ENCODE measurements at regions not wholly inside any gene's neighbourhood (a gene's known extent, or its start where the extent isn't known, plus 50 kb on each side); places are given as distances from the start of the nearest gene placed in this dataset.
"Not testable (repeated sequence)": the region's sequence is repeated elsewhere in the genome, so short reads cannot be mapped to it uniquely, and the experiment has no call there.

DNA sequence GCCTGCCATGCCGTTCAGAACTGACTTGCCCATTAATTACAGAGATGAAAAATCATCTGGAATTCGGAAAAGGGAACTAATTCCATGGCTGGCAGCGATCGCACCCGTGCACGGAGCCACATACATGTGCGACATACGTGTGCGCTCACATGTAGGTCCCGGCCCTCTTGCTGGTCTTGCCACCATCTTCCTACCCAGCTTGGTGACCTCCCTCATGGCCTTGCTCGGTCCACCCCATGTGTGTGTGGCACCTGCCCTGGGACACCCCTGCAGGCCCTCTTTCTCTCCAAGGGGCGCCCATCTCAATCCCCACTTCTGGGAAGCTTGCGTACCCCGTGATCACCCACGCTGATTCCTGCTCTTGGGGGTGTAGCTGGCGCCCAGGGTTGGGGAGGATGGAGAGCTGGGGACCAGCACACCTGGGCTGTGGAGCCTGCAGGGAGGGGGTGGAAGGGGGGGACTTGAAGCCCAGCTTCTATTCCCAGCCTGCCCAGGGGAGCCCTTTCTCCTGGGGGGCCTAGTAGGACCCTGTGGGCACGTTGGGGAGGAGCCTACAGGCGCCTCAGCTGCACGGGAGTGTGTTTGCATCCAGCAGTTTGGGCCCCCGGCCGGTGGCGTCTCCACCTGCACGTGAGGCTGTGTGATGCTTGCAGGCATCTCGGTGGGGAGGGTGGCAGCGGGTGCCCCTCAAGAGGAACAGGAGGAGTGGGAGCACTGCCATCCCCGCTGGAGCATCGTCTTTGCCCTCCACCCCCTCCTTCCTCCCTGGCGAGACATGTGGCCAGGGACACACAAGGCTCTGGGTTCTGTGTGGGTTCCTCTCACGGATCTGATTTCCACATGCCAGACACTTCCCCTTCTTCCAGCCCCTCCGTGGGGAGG lies 112.6 kb downstream of the CRLF3 start:
- not testable (repeated sequence) for DNase-seq

- not testable (repeated sequence) for DNase-seq
These were observed 113.3 kb downstream of the CRLF3 start for GRCh38 chr17:30711176-30711575.

DNA sequence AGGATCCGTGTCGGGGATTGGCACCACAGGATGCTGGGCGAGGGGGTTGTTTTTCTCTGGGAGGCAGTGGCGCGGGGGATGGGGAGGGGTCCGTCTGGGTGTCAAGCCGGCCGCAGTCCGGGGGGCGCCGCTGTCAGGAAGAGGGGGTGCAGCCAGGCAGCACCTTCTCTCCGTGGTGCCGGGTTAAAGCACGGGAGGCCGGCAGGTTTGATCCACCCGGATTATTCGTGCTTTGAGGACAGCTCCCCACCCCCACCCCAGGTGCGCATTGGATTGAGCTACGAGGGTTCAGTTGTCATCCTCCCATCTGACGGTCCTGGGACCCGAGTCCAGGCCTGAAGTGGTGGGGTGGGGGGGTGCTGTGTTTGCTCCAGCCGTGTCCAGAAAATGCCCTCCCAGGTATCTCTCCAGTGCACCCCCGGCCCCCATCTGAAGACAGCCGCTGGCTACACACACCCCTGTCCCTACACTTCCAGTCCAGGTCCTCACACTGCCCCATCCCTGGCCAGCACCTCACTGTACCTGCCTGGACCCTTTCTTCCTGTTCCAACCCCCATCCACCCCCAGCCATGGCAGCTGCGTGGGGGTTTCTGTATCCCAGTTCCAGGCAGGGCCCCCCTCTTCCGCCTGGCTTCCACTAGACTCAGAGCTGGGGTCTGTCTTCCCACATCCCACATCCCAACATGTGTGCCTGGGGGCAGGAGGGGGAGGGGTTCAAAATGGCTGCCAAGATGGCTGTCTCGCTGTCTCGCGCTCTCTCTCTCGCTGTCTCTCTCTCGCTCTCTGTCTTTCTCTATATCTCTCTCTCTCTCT lies 114.0 kb downstream of the CRLF3 start:
- peak; percentile 7 for DNase-seq

- peak; percentile 20 for DNase-seq
These were observed 114.8 kb downstream of the CRLF3 start for GRCh38 chr17:30709561-30710275.

DNA sequence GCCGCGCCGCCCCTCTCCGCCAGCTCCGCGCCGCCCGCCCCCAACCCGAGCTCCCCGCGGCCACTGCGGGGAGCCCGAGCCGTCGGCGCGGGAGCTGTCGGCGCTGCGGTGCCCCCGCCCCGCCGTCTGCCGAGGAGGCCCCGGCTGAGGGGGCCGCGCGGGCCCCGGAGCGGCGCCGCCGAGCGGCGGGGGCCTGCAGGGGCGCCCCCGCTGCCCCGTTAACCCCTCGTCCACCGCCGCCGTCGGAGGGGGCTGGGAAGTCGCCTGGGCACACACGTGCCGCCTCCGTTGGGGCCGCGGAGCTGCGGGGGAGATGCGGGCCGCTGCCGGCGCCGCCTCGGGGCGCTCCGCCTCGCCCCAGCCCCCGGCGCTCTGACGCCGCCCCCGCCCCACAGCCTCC lies 115.4 kb downstream of the CRLF3 start:
- DNase-seq = not testable (repeated sequence)

DNA sequence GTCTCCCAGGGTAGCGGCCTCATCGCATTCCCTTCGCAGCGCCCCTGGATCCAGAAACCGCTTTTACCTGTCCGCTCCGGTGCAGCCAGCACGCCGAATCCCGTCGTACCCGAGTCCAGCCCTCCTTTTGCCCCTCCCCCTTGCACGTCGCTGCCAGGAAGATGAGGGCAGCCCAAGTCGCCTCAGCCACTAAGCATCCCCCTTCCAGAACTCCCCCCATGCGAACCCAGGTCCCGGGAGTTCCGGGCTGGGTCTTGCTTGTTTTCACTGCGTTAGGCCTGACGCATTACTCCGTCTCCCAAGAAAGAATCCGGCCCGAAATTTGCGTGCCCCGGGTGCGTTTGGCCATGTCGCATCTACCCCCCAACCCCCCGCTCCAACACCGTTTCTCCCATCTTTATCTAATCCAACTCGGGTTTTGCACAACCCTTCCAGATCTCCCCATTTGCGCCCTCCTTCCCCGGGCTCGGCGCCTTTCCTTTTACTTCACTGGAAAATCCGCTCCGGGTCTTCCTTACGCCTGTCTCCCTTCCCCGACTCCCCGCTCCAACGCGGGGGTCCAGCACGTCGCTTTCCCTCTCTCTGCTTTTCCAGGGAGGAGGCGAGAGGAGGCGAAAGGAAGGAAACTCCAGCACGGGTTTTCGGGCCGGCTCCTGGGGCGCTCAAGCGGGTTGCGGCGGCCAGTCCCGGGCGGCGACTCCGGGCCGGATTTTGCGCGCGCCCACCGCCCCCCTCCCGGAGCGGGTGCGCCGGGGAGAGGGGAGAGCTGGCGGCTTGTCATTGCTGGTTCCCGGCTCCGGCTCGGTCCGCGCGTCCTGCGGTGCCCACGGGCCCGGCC lies 116.0 kb downstream of the CRLF3 start:
- DNase-seq = peak; percentile 97

GRCh38 chr17:30707724-30708240 lies 116.7 kb downstream of the CRLF3 start:
- DNase-seq = peak; percentile 76

- not testable (repeated sequence) for DNase-seq
These were observed 117.8 kb downstream of the CRLF3 start for GRCh38 chr17:30706461-30707335.

DNA sequence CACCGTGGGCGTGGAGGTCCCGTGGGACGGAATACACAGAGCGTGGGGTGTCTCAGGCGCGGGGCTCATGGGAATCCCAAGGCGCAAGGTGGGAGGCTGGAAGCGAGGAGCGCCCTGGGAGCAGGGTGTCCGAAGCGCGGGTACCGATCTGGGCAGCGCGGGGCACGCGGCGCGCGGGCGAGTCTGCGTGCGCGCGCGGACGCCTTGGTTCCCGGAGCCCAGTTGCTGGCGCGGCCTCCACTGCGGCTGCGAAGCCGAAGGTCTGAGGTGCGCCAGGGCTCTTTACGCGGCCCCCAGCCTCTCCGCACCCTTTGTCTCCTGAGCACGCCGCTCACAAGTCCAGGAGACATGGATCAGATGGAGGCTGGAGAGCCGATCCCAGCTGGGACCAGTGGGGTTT lies 118.5 kb downstream of the CRLF3 start:
- peak; percentile 7 for DNase-seq

DNA sequence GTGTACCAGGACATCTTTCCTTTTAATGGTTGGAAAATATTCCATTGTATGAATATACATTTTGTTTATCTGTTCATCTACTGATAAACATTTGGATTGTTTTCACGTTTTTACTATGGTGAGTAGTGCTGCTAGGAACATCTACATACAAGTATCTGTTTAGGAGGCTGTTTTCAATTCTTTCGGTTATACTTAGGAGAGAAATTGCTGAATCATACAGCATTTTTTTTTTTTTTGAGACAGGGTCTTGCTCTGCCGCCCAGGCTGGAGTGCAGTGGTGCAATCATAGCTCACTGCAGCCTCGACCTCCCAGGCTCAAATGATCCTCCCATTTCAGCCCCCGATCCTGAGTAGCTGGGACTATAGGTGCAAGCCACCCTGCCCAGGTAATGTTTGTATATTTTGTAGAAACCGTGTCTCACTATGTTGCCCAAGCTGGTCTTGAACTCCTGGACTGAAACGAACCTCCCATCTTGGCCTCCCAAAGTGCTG lies 122.9 kb downstream of the CRLF3 start:
- no peak for DNase-seq

DNA sequence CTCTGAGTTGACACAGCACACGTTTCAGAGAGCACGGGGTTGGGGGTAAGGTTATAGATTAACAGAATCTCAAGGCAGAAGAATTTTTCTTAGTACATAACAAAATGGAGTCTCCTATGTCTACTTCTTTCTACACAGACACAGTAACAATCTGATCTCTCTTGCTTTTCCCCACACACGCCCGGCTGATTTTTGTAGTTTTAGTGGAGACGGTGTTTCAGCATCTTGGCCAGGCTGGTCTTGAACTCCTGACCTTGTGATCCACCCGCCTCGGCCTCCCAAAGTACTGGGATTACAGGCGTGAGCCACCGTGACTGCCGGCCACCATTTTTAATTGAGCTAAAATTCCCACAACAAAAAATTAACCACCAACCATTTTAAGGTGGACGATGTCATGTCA lies 123.7 kb downstream of the CRLF3 start:
- not testable (repeated sequence) for DNase-seq

DNA sequence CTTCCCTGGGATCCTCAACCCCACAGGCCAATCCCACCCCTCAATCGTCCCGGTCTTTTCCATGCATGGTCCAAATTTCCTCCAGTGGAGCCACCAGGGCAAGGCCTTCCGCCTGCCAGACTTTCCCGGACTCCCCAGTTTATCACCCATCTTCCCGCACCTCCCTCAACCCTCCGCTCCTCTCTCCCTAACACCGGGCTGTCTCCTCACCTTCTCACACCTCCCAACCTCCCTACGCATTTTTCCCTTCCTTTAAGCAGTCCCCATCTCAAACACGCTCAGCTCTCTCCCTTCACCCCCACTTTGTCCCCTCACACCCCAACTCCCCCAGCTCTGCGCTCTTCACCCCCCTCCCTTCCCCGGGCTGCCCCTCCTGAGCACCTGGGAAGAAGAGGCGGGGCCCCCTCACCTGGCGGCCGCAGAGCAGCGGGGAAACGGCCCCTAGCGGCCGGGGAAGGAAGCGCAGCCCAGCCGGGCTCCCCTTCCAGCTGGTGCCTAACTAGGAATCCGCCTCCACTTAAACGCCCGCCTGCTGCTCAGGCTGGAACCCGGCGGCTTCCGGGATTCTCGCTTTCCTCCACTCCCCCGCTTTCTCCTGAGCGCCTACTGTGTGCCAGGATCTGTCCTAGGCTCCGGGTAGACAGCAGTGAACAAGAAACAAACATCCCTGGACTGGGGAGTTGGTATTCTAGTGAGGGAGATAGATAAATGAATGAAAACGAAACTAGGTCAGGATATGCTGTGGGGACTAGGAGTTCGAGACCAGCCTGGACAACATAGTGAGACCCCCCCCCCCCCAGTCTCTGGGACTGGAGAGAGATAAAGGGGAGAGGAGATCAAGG lies 126.7 kb downstream of the CRLF3 start:
- peak; percentile 47 for DNase-seq

DNA sequence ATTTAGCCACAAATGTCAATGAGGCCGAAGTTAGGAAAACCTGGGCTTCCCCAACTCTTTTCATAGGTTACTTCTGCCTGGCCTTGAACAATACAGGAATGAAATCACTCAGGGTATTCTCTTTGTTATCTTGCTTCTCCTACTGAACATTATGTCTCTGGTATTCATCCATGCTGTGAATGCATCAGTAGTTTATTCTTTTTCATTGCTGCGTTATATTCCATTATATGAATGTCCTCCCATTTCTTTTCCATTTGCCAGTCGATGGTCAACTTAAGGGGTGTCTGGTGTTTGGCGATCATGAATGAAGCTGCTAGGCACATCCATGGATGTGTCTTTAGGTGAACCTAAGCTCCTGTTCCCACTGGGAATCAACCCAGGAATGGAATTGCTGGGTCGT lies 128.3 kb downstream of the CRLF3 start:
- DNase-seq = no peak

GRCh38 chr17:30695265-30695811 lies 129.2 kb downstream of the CRLF3 start:
- not testable (repeated sequence) for DNase-seq

GRCh38 chr17:30693772-30694171 lies 130.7 kb downstream of the CRLF3 start:
- DNase-seq = not testable (repeated sequence)

DNA sequence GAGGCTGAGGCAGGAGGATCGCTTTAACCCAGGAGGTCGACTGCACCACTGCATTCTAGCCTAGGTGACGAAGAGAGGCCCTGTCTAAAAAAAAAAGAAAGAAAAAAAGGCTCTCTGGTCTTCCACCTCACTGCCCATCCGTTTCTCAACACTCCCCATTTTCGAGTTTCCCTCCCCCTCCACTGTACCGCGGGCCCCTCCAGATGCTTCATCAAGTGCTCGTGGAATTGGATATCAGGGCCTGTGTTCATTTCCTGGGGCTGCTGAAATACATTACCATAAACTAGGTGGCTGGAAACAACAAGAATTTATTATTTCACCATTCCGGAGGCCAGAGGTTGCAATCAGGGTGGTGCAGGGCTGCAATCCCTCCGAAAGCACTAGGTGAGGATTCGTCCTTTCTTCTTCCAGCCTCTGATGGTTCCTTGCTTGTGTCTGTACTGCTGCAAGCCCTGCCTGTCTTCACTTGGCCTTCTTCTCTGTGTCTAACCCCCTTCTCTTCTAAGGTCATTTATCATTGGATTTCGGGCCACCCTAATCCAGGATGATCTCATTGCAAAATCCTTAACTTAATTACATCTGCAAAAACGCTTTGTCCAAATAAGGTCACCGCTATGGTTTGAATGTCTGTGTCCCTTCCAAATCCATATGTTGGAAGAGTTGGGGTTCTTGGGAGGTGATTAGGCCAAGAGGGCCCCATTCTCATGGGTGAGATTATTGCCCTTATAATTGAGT lies 135.1 kb downstream of the CRLF3 start:
- DNase-seq = not testable (repeated sequence)

GRCh38 chr17:30686538-30687479 lies 137.7 kb downstream of the CRLF3 start:
- DNase-seq = not testable (repeated sequence)

Measured in NCI-H1092 treated with DMSO at 0.1 percent for 48 hours (cell line).